Adrenal gland (tissue), 9 donors: ENCODE measurements at regions not wholly inside any gene's neighbourhood (a gene's known extent, or its start where the extent isn't known, plus 50 kb on each side); places are given as distances from the start of the nearest gene placed in this dataset.
"Not testable (repeated sequence)": the region's sequence is repeated elsewhere in the genome, so short reads cannot be mapped to it uniquely, and the experiment has no call there.

Experiments
- DNase-seq, 7 donors: peaks; one replicate each; pipeline ENCODE4 v3.0.0-alpha.2; 2019 to 2020
- H3K27ac ChIP-seq, 5 donors: fragments of 200-600 bp; sonication (generic) in 4 of 5; 1 replicate in 3 of 5; 2 replicates in 2 of 5; pipeline versions ENCODE4 v1.5.1 to v1.8.0; 2016 to 2020; ENCODE audit warnings: mild to moderate bottlenecking in 1 of 5
- H3K27me3 ChIP-seq: fragments of 200-600 bp; 2 replicates; pipeline ENCODE4 v1.8.0; 2021
- H3K36me3 ChIP-seq, 2 donors: fragments of 200-600 bp; replicated peaks in 1 of 2; 1 replicate in 1 of 2; 2 replicates in 1 of 2; pipeline versions ENCODE4 v1.5.1 to v1.8.0; 2018 to 2022
- H3K4me1 ChIP-seq, 2 donors: fragments of 200-600 bp; replicated peaks in 1 of 2; 1 replicate in 1 of 2; 2 replicates in 1 of 2; pipeline versions ENCODE4 v1.5.1 to v1.8.0; 2018 to 2021
- H3K4me3 ChIP-seq, 4 donors: fragments of 200-600 bp; sonication (generic) in 3 of 4; one replicate each; pipeline ENCODE4 v1.5.1; 2016 to 2018
- H3K9me3 ChIP-seq, 3 donors: fragments of 200-600 bp; sonication (generic) in 1 of 3; replicated peaks in 1 of 3; 1 replicate in 2 of 3; 2 replicates in 1 of 3; pipeline versions ENCODE4 v1.5.1 to v1.8.0; 2016 to 2021
- CTCF ChIP-seq, 6 experiments: fragments of 450-650 bp in 4 of 6; fragments of 200-600 bp in 2 of 6; sonication (generic) in 1 of 6; IDR thresholded peaks; 1 replicate in 5 of 6; 2 replicates in 1 of 6; pipeline versions ENCODE4 v1.5.1 to v1.8.0; 2016 to 2021; ENCODE audit warnings: antibody characterized with exemption in 6 of 6, mild to moderate bottlenecking in 2 of 6, moderate library complexity in 1 of 6
- POLR2A ChIP-seq, 2 donors: fragments of 450-650 bp; IDR thresholded peaks; one replicate each; pipeline ENCODE4 v1.6.1; 2017; ENCODE audit warnings: antibody characterized with exemption in 2 of 2, mild to moderate bottlenecking in 2 of 2, moderate library complexity in 1 of 2
- WGBS, 4 donors: extraction: QIAGEN DNeasy Blood & Tissue Kit in 2 of 4; methylation state at CpG; one replicate each; pipeline versions ENCODE4 v1.1.5 to v1.1.7; 2013 to 2017; 5-methylcytosine and 5-hydroxymethylcytosine counted together
- intact Hi-C, 2 donors: fragments of 100-400 bp; cut with DNase I; formaldehyde crosslinking; loops; one replicate each; pipeline versions ENCODE4 v1.14.1 to v1.15.0; 2022 to 2023
- donor health status: healthy with polysubstance abuse.
- donor health status: Bipolar disorder and iron deficiency.
- donor health status: DM: yes; HTN: yes; CAD: no.
- donor health status: DM: no; HTN: no; CAD: no.
- donor health status: DM: no; HTN: no; CAD: no.

- H3K27ac ChIP-seq, H3K9me3 ChIP-seq, DNase-seq, H3K4me3 ChIP-seq, intact Hi-C loops, H3K27me3 ChIP-seq, H3K4me1 ChIP-seq, H3K36me3 ChIP-seq: not testable (repeated sequence)
- WGBS, 4 donors, result 35 to 48% (median 44%) methylated on average over 2 of the region's 2 CpGs
These were observed 162.2 kb upstream of the TEKT4 start for GRCh38 chr2:94708982-94709381.

DNA sequence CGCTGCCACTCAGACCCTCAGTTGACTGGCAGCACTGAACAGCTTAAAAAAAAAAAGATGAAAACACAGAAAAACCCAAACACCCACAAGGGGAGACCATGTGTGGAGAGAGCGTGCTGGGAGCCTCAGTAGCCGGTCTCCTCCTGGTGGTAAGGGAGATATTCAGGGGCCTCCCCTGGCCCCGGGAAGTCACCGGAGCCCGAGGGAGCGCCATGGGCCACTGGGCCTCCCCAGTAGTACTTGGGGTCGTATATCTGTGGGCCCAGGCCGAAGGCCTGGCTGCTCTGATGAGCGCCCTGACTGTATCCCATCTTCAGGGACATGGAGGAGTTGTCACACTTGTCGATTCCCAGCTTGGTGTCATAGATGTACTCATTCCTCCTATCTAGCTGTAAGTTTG lies 145.7 kb upstream of the TEKT4 start:
- no peaks in the 10 kb centered on the region for H3K9me3 ChIP-seq
- no peaks in the 10 kb centered on the region for H3K4me1 ChIP-seq
- H3K27me3 ChIP-seq, result no peaks in the 10 kb centered on the region
- H3K4me3 ChIP-seq, result no peak overlapping the region
- no peak overlapping the region for H3K27ac ChIP-seq
- no peak for TF ChIP-seq CTCF (IDR thresholded peaks at IDR 0.05)
- no peak for TF ChIP-seq POLR2A (IDR thresholded peaks at IDR 0.05)
- no peaks in the 10 kb centered on the region for H3K36me3 ChIP-seq
- no peak for DNase-seq
- intact Hi-C loops, result no loop called here
- 82 to 85% (median 84%) methylated on average over 11 of the region's 11 CpGs for WGBS, 4 donors

GRCh38 chr2:94735536-94735935 lies 135.7 kb upstream of the TEKT4 start:
- H3K27ac ChIP-seq, H3K4me1 ChIP-seq, H3K36me3 ChIP-seq, DNase-seq, H3K9me3 ChIP-seq, intact Hi-C loops, H3K27me3 ChIP-seq, H3K4me3 ChIP-seq: not testable (repeated sequence)
- WGBS, 4 donors, result 2 to 18% (median 12%) methylated on average over 19 to 34 of the region's 34 CpGs

DNA sequence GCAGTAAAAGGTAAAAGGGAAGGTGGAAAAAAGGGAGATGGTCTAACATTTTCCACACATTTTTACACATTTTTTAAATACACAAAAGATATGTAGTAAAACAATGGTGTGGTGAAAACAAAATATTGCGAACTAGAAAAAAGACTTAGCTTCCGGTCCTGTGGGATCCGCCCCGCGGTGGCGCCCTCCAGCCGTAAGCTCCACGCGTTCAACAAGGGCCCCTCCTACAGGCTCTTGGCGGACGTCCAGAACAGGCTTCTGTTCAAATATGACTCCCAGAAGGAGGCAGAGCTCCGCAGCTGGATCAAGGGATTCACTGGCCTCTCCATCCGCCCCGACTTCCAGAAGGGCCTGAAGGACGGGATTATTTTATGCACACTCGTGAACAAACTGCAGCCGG lies 134.1 kb upstream of the TEKT4 start:
- H3K4me3 ChIP-seq, H3K9me3 ChIP-seq, H3K36me3 ChIP-seq, H3K27ac ChIP-seq, H3K4me1 ChIP-seq, intact Hi-C loops, H3K27me3 ChIP-seq, DNase-seq: not testable (repeated sequence)
- WGBS, 4 donors, result 85 to 89% (median 88%) methylated on average over 12 to 15 of the region's 17 CpGs

GRCh38 chr2:94737736-94738342 lies 133.4 kb upstream of the TEKT4 start:
- intact Hi-C loops, H3K9me3 ChIP-seq, H3K36me3 ChIP-seq, H3K4me3 ChIP-seq, DNase-seq, H3K4me1 ChIP-seq, H3K27ac ChIP-seq, H3K27me3 ChIP-seq: not testable (repeated sequence)
- 83 to 90% (median 88%) methylated on average over 23 to 25 of the region's 25 CpGs for WGBS, 4 donors

DNA sequence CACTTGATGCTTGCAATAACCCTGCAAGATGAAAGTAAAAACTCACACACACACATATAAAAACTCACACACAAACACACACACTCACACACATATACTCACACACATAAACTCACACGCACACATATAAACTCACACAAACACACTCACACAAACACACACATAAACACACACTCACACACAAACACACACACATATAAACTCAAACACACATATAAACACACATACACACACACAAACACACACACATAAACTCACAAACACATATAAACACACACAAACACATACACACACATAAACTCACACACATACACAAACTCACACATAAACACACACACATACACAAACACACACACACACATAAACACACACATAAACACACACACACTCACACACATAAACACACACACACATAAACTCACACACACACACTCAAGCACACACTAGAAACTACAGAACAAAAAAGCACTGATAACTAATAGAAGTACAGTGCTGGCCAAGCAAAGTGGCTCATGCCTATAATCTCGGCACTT lies 117.7 kb upstream of the TEKT4 start:
- DNase-seq, result no peak
- intact Hi-C loops, result no loop called here
- 71 to 89% (median 75%) methylated on average over 2 of the region's 2 CpGs for WGBS, 4 donors
- TF ChIP-seq CTCF (IDR thresholded peaks at IDR 0.05) (no peak), POLR2A (IDR thresholded peaks at IDR 0.05) (no peak)
- Histone ChIP-seq H3K9me3 (no peaks in the 10 kb centered on the region), H3K4me3 (no peak overlapping the region), H3K4me1 (no peaks in the 10 kb centered on the region), H3K27ac (no peak overlapping the region), H3K36me3 (no peaks in the 10 kb centered on the region), H3K27me3 (peaks cover 7% of the 10 kb centered on the region)
